Heart left ventricle (tissue), 13 donors: ENCODE measurements at regions not wholly inside any gene's neighbourhood (a gene's known extent, or its start where the extent isn't known, plus 50 kb on each side); places are given as distances from the start of the nearest gene placed in this dataset.

Source experiments
- CTCF ChIP-seq, 12 donors: fragments of 200-600 bp; sonication (generic) in 4 of 12; IDR thresholded peaks; one replicate each; pipeline versions ENCODE4 v1.5.0 to v1.8.0; 2018 to 2022; ENCODE audit warnings: antibody characterized with exemption in 12 of 12, mild to moderate bottlenecking in 5 of 12
- POLR2A ChIP-seq, 2 donors: fragments of 450-650 bp; IDR thresholded peaks; one replicate each; pipeline ENCODE4 v1.6.1; 2017; ENCODE audit warnings: antibody characterized with exemption in 2 of 2, mild to moderate bottlenecking in 2 of 2, moderate library complexity in 2 of 2
- donor health status: ischemic (EF 13 %, LVEDD 7.1; RV severe dilation, severe dysfunction).
- donor health status: DM: no; HTN: yes; CAD: no.
- donor health status: DM: no; HTN: no; CAD: no.
- donor health status: ischemic (EF 25% LVEDD 6.9; RV normal size, moderate dysfunction).
- donor health status: ischemic (EF 25% LVEDD 5.7; RV mildly dilated, moderate dysfunction).
- donor health status: ischemic (EF 35%, LVEDD 5.7; RV mildly dilated, moderate dysfunction).
- donor health status: nonischemic (EF 11% LVEDD 7.7; RV severe dilation, severe dysfunction).
- donor health status: DM: yes; HTN: yes; CAD: no.
- donor health status: PGD.
- donor health status: ischemic (EF 29% LVEDD 5.4; RV normal size, mild dysfunction).
- donor health status: nonischemic (EF 23%, LVEDD 6.1; RV moderate dilation, normal function).

- TF ChIP-seq CTCF (IDR thresholded peaks at IDR 0.05) (no peak), POLR2A (IDR thresholded peaks at IDR 0.05) (no peak)
Observed at GRCh38 chrX:28351801-28352200, 235.4 kb upstream of the IL1RAPL1 start.
